ENCODE measurements at regions not wholly inside any gene's neighbourhood (a gene's known extent, or its start where the extent isn't known, plus 50 kb on each side); places are given as distances from the start of the nearest gene placed in this dataset.

DNA sequence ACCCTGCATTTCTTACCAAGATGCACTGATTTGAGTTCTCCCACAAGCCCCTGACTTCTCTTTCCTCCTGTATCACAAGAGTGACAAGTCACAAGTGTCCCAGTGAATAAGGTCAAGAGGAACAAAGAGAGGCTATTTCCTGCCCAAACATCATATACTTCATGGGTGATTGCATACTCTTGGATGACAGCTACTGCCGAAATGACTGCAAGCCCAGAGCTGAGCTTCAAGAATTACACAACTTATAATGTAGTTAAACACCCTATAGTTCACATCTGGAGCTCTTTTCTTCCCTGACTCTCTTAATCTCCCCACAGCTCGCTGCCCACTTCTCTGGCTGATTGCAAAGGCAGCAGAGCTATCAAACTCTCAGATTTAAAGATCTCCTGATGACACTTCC is 289.7 kb upstream of the PARD3B start:
- TF ChIP-seq EGR1 (IDR thresholded peaks at IDR 0.05; ENCODE audit: low read depth) = no peak
- TF ChIP-seq JUND (IDR thresholded peaks at IDR 0.05) = no peak
- TF ChIP-seq, protein P1, sequence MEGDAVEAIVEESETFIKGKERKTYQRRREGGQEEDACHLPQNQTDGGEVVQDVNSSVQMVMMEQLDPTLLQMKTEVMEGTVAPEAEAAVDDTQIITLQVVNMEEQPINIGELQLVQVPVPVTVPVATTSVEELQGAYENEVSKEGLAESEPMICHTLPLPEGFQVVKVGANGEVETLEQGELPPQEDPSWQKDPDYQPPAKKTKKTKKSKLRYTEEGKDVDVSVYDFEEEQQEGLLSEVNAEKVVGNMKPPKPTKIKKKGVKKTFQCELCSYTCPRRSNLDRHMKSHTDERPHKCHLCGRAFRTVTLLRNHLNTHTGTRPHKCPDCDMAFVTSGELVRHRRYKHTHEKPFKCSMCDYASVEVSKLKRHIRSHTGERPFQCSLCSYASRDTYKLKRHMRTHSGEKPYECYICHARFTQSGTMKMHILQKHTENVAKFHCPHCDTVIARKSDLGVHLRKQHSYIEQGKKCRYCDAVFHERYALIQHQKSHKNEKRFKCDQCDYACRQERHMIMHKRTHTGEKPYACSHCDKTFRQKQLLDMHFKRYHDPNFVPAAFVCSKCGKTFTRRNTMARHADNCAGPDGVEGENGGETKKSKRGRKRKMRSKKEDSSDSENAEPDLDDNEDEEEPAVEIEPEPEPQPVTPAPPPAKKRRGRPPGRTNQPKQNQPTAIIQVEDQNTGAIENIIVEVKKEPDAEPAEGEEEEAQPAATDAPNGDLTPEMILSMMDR (IDR thresholded peaks at IDR 0.05 in 2 of 3, conservative IDR thresholded peaks at IDR 0.05 in 1 of 3; ENCODE audit: borderline replicate concordance in 1 of 3, insufficient read depth in 1 of 3, low read depth in 2 of 3, low read length in 2 of 3) = no peak
- TF ChIP-seq, protein P2, sequence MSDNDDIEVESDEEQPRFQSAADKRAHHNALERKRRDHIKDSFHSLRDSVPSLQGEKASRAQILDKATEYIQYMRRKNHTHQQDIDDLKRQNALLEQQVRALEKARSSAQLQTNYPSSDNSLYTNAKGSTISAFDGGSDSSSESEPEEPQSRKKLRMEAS (IDR thresholded peaks at IDR 0.05) = no peak
- no peak for TF ChIP-seq EZH2 (IDR thresholded peaks at IDR 0.05)
- no peak for TF ChIP-seq POLR2AphosphoS5 (IDR thresholded peaks at IDR 0.05; ENCODE audit: low read depth, low read length)
- no peak for TF ChIP-seq EZH2phosphoT487 (IDR thresholded peaks at IDR 0.05; ENCODE audit: borderline replicate concordance)
